Forelimb muscle (tissue), 1 donor: ENCODE measurements at regions not wholly inside any gene's neighbourhood (a gene's known extent, or its start where the extent isn't known, plus 50 kb on each side); places are given as distances from the start of the nearest gene placed in this dataset.
A peak's percentile ranks its signal among the peaks of the same experiment; 100 is the strongest.

Experiments used
- DNase-seq: peaks from one replicate; pipeline ENCODE4 v3.0.0-alpha.2; 2013; ENCODE audit warnings: low read depth

DNA sequence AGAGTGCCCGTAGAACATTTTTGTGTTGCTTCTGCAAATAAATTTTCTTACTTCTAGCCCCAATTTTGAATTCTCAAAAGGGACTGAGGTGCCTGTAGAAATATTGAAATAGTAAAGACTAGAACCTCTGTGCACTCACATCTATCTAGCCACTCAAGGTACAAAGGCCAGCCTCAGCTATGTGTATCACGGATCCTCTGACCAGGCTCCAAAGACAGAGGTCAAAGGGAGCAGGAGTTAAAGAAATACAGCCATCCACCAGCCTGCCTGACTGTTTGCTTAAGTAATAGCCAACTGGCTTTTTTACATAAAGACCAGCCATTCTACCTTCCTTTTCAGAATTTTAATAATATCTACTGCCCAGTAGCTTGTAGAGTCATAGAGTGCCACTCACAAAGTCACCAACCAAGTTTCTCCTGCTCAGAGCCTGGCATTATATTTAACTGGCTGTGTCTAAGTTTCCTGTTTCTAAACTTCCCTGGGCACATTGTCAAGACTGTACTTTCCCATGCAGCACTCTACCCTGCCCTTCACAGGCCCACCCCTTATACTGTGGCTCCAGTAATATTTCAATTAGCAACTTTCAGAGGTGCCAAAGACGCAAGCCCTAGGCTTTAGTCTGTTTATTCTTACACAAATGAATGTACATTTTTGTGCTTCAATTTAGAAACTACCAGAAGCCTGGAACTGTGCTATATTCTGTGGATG, 338.3 kb upstream of the NT5C1B start:
- DNase-seq, result no peak

DNA sequence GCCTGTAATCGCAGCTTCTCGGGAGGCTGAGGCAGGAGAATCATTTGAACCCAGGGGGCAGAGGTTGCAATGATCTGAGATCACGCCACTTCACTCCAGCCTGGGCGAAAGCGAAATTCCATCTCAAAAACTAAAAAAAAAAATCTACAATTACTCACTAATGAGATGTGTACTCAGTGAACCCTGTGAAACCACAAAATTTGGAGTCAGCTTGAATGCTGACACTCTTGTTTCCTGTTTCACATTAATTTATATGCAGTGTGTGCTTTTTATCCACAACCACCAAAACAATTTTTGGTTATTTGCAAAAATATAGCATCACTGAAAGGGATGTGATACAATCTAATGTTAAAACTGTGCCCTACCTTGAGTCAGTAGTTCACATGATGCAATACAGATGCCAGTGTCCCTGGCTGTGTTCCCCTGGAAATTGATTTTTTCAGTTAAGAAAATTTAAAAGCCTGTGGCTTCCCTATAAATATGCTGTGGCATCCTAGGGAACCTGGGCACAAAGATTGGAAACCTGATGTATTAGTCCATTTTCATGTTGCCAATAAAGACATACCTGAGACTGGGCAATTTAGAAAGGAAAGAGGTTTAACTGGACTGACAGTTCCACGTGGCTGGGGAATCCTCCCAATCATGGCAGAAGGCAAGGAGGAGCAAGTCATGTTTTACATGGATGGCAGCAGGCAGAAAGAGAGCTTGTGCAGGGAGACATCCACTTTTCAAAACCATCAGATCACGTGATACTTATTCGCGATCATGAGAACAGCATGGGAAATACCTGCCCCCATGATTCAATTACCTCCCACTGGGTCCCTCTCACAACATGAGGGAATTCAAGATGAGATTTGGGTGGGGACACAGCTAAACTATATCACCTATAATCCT, 337.5 kb upstream of the NT5C1B start:
- no peak for DNase-seq

DNA sequence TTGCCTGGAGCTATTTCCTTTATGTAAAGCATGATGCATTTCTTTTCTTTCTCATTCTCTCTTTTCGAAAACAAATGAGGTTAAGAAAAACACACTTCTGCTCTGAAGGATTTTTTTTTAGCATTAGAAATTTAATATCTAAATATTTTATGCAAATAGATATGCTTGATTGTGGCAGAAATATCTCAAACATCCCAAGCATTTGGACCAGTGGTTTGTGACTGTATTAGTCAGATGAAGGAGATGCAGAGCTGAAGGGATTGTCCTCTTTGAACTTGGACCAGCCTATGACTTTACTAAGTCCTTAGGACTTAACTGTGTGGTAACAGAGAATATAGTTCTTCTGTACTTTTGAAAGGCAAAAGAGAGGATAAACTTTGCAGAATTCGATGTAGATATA, 335.9 kb upstream of the NT5C1B start:
- no peak for DNase-seq

DNA sequence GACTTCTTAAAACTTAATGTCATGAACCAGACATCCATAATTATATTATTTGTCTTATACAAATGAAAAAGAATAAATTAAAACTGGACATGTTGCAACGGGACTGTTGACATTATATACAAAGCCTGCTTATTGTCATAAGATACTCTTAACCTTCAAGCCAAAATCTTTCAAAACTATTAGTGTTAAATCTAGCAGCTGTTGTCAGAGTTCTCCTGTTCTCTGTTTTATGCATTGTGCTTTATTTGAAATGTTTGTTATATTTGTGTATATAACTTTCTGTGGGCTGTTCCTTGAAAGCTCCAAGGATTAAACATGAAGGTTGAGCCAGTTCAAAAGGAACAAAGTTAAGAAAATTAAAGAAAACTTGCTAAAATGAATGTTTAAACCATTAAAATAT, 335.5 kb upstream of the NT5C1B start:
- no peak for DNase-seq

DNA sequence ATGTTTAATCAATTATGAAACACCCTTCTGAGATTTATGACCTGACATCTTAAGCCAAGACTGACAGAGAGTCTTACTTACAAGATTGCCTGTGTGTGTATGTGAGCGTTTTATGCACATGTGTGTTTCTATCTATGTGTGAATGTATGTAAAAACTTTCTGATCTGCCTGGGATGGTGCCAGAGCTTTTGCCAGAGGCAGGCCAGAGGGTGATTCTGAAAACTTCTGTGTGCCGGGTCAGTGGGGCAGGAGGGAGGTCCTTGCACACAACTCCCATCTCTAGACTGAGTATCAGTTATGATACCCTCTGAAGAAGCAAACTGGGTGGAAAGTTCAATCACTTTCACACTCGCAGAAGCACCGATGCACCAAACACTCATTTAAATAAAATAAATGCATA, 335.0 kb upstream of the NT5C1B start:
- DNase-seq, result no peak

DNA sequence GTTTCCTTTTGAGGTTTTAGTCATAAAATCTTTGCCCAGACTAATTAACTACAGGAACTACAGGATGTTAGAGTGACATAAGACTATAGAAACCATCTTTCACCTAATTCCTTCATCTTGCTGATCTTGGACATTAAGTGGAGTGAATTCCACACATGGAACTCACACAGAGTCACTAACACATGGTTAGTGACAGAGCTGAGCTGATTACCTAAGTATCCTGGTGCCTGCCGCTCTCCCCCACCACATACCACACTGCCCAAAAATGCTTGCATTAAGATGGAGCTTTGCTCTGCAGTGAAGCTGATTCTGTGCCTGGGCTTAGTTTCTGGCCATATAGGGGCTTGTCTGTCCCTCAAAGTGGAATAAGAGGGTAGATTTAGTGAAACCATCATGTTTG, 332.9 kb upstream of the NT5C1B start:
- no peak for DNase-seq

DNA sequence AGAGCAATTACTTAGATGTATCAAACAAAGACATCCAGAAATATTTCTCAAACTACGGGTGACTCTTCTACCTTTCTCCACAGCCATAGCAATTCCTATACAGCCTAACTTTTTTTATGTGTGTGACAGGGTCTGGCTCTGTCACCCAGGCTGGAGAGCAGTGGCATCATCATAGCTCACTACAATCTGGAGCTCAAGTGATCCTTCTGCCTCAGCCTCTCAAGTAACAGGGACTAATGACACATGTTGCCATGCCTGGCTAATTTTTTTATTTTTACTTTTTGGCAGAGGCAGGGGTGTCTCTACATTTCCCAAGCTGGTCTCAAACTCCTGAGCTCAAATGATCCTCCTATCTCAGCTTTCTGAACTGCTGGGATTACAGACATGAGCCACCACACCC, 328.9 kb upstream of the NT5C1B start:
- DNase-seq, result no peak

DNA sequence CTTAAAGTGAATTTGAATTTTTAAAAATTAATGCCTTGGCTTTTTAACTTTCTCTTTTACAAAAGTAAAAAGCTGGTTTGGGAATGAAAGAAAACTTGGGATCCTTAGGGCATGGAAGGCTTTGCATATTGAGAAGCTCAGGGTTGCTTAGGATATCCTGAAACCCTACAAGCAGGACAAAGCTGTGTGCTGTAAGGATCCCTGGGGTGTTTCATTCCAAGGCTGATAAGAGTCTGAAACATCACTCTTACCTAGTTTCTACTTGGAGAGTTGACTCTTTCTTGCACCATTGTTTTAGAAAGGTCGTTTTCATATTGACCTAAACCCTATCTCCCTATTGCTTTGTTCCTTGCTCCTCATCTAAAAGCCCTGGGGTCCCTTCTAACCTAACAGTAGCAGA, 325.9 kb upstream of the NT5C1B start:
- no peak for DNase-seq

DNA sequence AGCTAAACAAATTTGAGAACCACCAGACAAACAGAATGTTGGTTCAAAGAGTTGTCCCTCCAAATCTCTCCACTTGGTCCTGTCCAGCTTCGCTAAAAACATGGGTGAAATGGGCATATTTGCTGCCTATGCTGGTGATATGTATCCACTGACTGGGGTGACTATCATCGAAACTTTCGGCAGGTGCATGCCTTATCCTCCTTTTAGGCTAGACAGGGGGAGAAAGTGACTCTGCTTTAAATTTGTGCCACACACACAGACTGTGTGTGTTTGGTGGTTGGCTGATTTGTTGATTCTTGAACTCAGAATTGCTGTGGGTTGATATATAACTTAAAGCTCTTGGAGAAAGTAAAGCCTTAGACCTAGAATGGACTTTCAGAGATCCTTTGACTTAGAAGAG, 324.1 kb upstream of the NT5C1B start:
- no peak for DNase-seq

DNA sequence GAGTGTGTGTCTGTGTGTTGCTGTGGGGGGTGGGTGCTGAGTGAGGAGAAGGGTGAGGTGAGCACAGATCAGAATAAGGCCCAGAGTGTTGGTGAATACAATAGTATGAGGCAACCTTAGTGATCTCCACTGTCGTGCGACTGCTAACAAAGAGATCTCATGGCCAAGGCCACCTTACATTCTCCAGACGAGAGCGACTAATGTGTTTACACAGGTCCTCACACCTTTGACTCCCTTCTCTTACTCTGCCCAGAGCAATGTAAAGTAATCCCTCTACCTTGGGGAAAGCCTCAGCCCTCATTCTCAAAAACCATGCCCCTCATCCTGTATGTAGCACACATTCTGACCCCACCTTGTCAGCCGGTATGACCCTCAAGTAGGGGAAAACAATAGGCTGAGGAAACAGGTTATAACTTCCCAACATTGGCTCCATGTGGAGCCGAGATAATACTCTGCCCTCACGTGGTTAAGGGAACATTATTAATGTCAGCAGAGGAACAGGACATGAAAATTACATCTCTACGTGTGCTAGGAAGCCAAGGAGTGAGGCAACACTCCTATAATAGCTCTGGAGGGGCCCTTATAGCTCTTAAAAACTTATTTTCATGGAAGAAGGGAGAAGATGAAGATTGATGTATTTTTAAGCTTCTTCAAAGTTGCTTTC, 323.0 kb upstream of the NT5C1B start:
- DNase-seq, result no peak

DNA sequence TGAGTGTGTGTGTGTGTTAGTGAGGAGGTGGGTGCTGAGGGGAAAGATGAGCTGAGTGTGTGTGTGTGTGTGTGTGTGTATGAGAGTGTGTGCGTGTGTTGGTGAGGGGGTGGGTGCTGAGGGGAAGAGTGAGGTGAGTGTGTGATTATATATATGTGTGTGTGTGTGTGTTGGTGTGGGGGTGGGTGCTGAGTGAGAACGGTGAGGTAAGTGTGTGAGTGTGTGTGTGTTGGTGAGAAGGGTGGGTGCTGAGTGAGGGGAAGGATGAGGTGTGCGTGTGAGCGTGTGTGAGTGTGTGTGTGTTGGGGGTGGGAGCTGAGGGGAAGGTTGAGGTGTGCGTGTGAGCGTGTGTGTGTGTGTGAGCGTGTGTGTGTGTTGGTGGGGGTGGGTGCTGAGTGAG, 322.0 kb upstream of the NT5C1B start:
- no peak for DNase-seq

DNA sequence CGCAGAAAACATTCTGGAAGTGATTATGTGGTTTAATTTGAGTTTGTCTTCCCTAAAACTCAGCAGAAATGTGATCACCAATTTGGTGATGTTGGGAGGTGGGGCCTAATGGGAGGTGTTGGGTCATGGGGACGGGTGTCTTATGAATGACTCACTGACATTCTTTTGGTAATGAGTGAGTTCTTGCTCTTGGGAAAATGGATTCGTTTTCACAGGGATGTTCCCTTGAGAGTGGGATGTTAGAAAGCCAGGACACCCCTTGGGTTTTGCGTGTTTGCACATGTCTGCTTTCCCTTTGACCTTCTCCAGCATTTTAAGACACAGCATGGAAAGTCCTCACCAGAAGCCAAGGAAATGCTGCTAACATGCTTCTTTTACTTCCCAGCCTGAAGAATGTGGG, 321.5 kb upstream of the NT5C1B start:
- no peak for DNase-seq

DNA sequence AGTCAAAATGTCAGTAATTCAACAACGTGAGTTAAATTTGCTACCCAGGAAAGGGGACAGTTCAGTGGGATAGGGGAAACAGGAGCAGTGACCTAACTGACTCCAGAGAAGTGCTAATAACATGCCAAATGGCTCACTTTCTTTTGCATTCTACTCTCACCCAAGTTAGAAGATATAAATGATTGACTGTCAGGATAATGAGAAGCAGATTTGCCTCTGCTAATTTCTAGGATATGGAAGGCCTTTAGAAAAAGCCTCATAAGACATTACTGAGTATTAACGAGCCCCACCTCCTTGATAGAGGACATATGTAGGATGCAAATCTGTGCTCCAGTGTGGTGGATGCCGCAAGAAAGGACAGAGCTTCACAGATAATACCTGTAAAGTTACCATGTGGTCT, 318.6 kb upstream of the NT5C1B start:
- no peak for DNase-seq

DNA sequence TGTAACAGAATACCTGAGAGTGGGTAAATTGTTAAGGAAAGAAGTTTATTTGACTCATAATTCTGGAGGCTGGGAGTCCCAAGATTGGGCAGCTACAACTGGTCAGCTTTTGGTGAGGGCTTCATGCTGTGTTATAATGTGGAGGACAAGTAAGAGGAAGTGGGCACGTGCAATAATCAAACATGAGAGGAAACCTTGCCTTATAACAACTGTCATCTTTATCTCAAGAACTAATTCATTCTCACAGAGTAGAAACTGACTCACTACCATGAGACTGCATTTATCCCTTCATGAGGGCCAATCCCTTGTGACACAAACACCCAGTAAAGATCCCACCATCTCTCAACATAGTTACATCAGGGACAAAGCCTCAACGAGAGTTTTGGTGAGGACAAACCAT, 318.1 kb upstream of the NT5C1B start:
- no peak for DNase-seq

DNA sequence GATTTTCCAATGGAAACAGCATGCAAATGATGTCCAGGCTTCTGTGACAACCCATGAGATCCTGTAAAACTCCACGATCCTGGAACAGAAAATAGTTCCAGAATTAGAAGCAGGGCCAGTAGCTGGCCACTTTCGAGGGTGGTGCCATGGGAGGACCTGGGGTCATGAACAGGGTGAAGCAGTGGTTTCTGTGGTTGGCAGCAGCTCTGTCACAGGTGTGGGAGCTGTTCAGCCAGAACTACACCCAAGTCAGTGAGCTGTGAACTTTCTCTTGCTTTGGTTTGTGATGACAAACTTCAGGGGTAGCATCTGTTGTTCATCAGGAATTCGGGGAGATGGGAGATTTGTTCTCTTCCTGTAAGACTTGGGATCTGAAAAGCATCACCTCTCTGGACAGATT, 314.4 kb upstream of the NT5C1B start:
- DNase-seq, result no peak

DNA sequence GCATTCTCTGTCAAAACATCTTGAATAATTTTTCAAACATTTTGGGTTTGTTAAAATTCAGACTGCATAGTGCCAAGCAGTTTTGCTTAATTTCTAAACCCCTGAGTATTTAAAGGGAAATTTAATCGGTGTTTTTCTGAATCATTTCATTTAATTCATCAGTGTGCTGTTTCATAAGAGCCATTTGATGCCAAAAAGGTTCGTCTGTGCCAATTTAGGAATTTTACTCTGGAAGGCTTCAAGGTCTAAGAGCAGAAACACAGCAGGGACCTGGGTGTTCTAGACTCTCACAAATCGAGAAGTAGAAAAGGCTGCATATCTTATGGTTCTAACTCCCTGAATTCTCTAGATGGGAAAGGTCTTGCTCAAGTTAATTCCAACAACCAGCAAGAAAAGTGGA, 311.9 kb upstream of the NT5C1B start:
- DNase-seq, result no peak

DNA sequence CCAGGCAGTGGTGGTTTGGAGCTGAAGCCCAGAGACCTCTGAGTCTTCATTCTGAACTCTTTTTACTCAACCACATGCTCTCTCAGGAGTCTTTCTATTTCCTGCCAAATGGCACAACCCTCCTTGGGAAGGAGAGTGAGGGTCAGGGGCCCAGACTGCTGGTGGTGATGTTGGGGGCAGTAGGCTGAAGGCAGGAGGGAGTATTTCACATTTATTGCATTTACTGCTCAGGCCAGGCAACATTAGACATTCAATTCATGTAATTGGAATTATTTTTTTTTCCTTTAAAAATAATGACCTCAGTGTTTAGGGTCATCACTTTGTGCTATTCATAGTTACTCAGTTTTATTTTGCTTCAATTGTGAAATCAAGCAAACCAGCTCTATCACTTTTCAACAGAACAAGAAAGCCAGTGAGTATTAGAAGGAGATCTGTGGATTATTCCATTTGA, 311.3 kb upstream of the NT5C1B start:
- DNase-seq, result no peak

DNA sequence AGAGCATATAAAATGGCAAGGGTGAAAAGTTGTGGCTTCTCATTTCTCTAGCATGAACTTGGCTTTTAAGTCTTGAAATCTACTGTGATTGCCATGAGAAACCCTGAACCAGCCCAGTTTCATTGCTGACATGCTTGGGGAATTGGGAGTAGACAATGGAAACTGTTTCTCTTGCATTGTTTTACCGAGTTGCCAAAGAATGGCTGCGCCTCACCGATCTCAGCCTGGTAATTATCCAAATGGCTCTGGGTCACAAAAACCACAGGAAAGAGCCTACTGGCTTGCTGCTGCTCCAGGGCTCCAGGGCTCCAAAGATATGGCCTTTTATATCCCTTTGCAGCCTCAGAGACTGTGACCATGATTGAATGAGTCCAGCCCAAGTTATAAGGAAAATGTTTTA, 310.4 kb upstream of the NT5C1B start:
- DNase-seq, result no peak

DNA sequence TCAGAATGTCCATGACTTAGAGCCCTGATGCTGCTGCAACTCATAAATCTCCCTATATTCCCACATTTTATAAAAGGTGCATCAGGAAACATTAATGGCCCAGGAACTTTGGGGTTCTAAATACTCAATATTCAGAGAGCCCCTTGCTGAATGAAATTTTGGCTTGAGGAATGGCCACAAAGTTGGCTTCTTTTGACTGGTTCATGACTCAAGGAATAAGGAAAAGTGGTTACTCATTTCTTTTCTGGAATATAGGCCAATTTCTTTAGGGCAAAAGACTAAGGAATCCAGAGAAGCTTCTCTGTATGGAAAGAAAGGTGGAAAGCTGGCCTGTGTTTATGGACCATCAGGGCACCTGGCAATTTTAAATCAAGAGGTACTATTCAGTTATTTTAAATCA, 308.9 kb upstream of the NT5C1B start:
- no peak for DNase-seq

DNA sequence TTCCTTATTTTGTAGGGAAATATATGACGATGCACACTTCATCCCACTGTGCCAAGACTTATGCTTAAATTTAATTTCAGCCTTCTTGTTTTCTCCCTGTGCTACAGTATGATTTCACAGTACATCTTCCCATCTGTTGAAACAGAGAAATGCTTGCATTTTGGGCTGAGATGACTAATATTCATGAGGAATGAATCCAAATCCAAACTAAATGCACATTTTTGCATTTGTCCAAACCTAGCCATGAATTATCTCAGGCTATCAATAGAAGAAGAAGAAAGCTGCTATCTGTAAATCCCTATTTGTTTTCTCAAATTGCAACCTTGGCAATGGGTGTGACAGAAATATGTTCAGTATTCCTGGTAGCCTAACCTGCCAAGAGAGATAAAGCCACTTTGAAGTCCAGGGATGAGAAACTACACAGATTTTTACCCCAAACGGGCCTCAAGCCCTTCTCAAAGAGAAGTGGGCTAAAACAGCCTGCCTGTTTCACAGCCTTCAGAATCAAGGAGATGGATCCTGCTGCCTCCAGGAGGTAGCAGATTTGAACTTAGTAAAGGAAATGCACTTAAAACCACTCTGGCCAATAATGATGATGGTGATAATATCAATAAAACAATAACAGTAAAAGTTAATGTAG, 306.9 kb upstream of the NT5C1B start:
- DNase-seq, result peak; percentile 59

DNA sequence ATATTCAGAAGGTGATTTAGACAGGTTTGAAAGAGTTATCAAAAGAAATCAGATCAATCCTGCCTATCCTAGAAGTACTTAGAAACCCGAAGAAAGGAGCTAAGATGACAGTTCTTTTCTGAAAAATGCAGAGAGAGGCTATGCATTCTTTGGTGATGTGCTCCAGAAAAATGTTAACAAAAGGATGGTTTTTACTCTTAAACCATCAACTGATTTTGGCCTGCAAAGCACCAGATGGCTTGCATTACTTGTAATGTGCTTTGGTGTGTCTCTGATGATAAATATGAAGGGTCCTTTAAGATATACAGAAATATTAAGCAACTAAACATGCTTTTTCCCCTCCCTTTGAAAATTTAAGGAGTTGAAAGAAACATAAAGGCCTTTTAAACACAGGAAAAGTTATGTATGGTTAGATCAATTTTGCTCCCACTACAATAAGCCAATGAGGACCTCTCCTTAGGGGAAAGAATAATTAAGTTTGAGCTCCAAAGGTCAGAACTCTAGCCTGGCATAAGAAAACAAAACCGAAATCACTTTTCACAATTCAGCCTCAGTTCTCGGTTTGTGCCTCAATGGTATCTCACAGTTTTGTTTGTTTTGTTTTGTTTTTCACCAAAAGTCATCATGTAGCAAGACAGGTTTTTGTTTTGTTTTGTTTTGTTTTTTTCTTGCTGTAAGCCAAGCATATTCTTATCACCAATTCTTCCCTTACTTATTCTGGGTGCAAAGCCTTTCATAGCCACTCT, 302.4 kb upstream of the NT5C1B start:
- DNase-seq, result no peak
